Suprapubic skin (tissue), 4 donors: ENCODE measurements at regions not wholly inside any gene's neighbourhood (a gene's known extent, or its start where the extent isn't known, plus 50 kb on each side); places are given as distances from the start of the nearest gene placed in this dataset.
"Not testable (repeated sequence)": the region's sequence is repeated elsewhere in the genome, so short reads cannot be mapped to it uniquely, and the experiment has no call there.

ENCODE experiments used
- DNase-seq, 2 donors: peaks; one replicate each; pipeline ENCODE4 v3.0.0-alpha.2; 2019; ENCODE audit warnings: low spot score in 2 of 2
- H3K27ac ChIP-seq: fragments of 200-600 bp; sonication (generic); one replicate; pipeline ENCODE4 v1.5.1; 2019
- H3K27me3 ChIP-seq: fragments of 200-600 bp; sonication (generic); one replicate; pipeline ENCODE4 v1.5.1; 2019
- H3K36me3 ChIP-seq: fragments of 200-600 bp; sonication (generic); one replicate; pipeline ENCODE4 v1.5.1; 2019
- H3K4me1 ChIP-seq: fragments of 200-600 bp; sonication (generic); one replicate; pipeline ENCODE4 v1.5.1; 2019
- H3K4me3 ChIP-seq: fragments of 200-600 bp; sonication (generic); one replicate; pipeline ENCODE4 v1.5.1; 2019; ENCODE audit warnings: mild to moderate bottlenecking
- H3K9me3 ChIP-seq: fragments of 200-600 bp; sonication (generic); one replicate; pipeline ENCODE4 v1.5.1; 2019
- EP300 ChIP-seq: sonication (generic); formaldehyde crosslinking; IDR thresholded peaks from one replicate; pipeline ENCODE4 v1.6.1; 2017; ENCODE audit warnings: antibody characterized with exemption
- POLR2A ChIP-seq, 2 donors: fragments of 450-650 bp; IDR thresholded peaks; one replicate each; pipeline ENCODE4 v1.6.1; 2017; ENCODE audit warnings: antibody characterized with exemption in 2 of 2, mild to moderate bottlenecking in 2 of 2, moderate library complexity in 2 of 2
- POLR2AphosphoS5 ChIP-seq, 3 donors: sonication (generic); formaldehyde crosslinking; IDR thresholded peaks; one replicate each; pipeline ENCODE4 v1.6.1; 2017; ENCODE audit warnings: antibody characterized with exemption in 3 of 3
- WGBS: methylation state at CpG from one replicate; pipeline ENCODE4 v1.1.5; 2018; 5-methylcytosine and 5-hydroxymethylcytosine counted together
- TF ChIP-seq, protein P1 (sequence below), 2 donors: fragments of 200-600 bp in 1 of 2; fragments of 450-650 bp in 1 of 2; sonication (generic) in 1 of 2; IDR thresholded peaks; one replicate each; pipeline ENCODE4 v1.5.1; 2016 to 2019; ENCODE audit warnings: antibody characterized with exemption in 2 of 2, mild to moderate bottlenecking in 1 of 2, moderate library complexity in 1 of 2

DNA sequence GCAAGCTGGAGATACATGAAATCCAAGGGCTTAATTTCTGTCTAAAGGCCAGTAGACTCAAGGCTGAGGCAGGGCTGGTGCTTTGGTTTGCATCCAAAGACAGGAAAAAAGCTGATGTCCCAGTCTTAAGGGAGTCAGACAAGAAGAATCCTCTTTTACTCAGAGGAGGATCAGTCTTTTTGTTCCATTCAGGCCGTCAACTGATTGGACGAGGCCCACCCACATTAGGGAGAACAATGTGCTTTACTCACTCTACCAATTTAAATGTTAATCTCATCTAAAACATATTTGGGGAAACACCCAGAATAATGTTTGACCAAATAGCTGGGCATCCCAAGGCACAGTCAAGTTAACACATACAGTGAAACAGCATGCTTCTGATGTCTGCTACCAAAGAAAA, 388.5 kb upstream of the CHRM2 start:
- 38% methylated on average over 2 of the region's 2 CpGs for WGBS
- H3K4me1 ChIP-seq: no peaks in the 10 kb centered on the region
- peaks cover 9% of the 10 kb centered on the region for H3K9me3 ChIP-seq
- H3K4me3 ChIP-seq: no peak overlapping the region
- no peak for TF ChIP-seq POLR2A (IDR thresholded peaks at IDR 0.05)
- TF ChIP-seq, protein P1, sequence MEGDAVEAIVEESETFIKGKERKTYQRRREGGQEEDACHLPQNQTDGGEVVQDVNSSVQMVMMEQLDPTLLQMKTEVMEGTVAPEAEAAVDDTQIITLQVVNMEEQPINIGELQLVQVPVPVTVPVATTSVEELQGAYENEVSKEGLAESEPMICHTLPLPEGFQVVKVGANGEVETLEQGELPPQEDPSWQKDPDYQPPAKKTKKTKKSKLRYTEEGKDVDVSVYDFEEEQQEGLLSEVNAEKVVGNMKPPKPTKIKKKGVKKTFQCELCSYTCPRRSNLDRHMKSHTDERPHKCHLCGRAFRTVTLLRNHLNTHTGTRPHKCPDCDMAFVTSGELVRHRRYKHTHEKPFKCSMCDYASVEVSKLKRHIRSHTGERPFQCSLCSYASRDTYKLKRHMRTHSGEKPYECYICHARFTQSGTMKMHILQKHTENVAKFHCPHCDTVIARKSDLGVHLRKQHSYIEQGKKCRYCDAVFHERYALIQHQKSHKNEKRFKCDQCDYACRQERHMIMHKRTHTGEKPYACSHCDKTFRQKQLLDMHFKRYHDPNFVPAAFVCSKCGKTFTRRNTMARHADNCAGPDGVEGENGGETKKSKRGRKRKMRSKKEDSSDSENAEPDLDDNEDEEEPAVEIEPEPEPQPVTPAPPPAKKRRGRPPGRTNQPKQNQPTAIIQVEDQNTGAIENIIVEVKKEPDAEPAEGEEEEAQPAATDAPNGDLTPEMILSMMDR (IDR thresholded peaks at IDR 0.05): no peak
- no peak for TF ChIP-seq POLR2AphosphoS5 (IDR thresholded peaks at IDR 0.05)
- no peak for TF ChIP-seq EP300
- H3K36me3 ChIP-seq: no peaks in the 10 kb centered on the region
- no peak overlapping the region for H3K27ac ChIP-seq
- H3K27me3 ChIP-seq: no peaks in the 10 kb centered on the region
- no peak for DNase-seq

DNA sequence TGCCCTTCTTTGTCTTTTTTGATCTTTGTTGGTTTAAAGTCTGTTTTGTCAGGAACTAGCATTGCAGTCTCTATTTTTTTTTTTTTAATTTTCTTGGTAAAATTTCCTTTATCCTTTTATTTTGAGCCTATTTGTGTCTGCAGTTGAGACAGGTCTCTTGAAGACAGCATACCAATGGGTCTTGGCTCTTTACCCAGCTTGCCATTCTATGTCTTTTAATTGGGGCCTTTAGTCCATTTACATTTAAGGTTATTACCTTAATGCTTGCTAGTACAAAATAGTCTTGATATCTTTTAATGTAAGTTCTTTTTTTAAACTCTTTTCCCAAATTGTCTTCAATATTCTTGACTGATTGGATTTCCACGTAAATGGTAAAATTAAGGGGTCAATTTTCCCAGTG, 398.3 kb upstream of the CHRM2 start:
- Histone ChIP-seq H3K9me3 (peaks cover 20% of the 10 kb centered on the region), H3K36me3 (no peaks in the 10 kb centered on the region), H3K4me1 (no peaks in the 10 kb centered on the region), H3K27ac (no peak overlapping the region), H3K4me3 (no peak overlapping the region), H3K27me3 (no peaks in the 10 kb centered on the region)
- DNase-seq: no peak
- TF ChIP-seq EP300 (no peak), POLR2AphosphoS5 (IDR thresholded peaks at IDR 0.05) (no peak), POLR2A (IDR thresholded peaks at IDR 0.05) (no peak)
- TF ChIP-seq, protein P1 (IDR thresholded peaks at IDR 0.05): no peak
- WGBS: 90% methylated on average over 1 of the region's 1 CpG

DNA sequence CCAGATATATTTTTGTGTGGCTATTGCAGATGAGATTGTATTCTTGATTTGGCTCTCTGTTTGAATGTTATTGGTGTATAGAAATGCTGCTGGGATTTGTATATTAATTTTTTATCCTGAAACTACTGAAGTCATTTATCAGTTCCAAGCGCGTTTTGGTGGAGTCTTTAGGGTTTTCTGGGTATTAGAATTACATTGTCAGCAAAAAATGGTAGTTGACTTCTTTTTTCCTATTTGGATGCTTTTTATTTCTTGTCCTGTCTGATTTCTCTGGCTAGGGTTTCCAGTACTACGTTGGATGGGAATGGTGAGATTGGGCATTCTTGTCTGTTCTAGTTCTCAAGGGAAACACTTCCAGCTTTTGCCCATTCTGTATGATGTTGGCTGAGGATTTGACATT, 415.5 kb upstream of the CHRM2 start:
- Histone ChIP-seq H3K27ac (no peak overlapping the region), H3K27me3 (no peaks in the 10 kb centered on the region), H3K9me3 (no peaks in the 10 kb centered on the region), H3K4me1 (no peaks in the 10 kb centered on the region), H3K36me3 (no peaks in the 10 kb centered on the region), H3K4me3 (no peak overlapping the region)
- WGBS: 95% methylated on average over 3 of the region's 3 CpGs
- TF ChIP-seq POLR2AphosphoS5 (IDR thresholded peaks at IDR 0.05) (no peak), POLR2A (IDR thresholded peaks at IDR 0.05) (no peak), EP300 (no peak)
- DNase-seq: no peak

DNA sequence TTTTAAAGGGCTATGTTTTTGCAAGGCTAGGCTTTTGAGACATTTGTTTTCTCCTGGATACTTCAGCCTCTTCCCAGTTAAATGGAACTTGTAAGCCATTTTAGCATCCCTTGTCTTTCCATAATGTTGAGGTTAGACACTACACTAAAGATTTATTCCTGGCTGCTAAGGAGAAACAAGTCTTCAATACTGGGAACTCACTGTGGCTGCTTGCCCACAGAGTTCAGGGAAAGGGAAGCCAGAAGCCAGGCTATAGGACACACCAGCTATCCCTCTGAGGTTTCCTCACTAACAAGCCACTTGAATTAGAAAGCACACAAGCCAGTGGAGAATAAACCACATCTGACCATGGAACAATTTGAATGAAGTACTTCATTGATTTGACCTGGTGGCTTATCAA, 421.7 kb upstream of the CHRM2 start:
- no peaks in the 10 kb centered on the region for H3K27me3 ChIP-seq
- no peak for TF ChIP-seq POLR2AphosphoS5 (IDR thresholded peaks at IDR 0.05)
- no peaks in the 10 kb centered on the region for H3K9me3 ChIP-seq
- no peak for DNase-seq
- H3K4me1 ChIP-seq: no peaks in the 10 kb centered on the region
- no peak overlapping the region for H3K27ac ChIP-seq
- H3K4me3 ChIP-seq: no peak overlapping the region
- no peaks in the 10 kb centered on the region for H3K36me3 ChIP-seq

DNA sequence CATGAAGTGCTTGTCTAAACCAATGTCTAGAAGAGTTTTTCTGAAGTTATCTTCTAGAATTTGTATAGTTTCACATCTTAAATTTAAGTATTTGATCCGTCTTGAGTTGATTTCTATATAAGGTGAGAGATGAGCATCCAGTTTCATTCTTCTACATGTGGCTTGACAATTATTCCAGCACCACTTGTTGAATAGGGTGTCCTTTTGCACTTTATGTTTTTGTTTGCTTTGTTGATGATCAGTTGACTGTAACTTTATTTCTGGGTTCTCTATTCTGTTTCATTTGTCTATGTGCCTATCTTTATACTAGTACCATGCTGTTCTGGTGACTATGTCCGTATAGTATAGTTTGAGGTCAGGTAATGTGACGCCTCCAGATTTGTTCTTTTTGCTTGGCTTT, 426.6 kb upstream of the CHRM2 start:
- Histone ChIP-seq H3K4me3 (no peak overlapping the region), H3K4me1 (no peaks in the 10 kb centered on the region), H3K27me3 (no peaks in the 10 kb centered on the region), H3K36me3 (no peaks in the 10 kb centered on the region), H3K9me3 (no peaks in the 10 kb centered on the region), H3K27ac (no peak overlapping the region)
- WGBS: 88% methylated on average over 3 of the region's 3 CpGs
- TF ChIP-seq EP300: no peak
- TF ChIP-seq POLR2A (IDR thresholded peaks at IDR 0.05): no peak
- no peak for TF ChIP-seq POLR2AphosphoS5 (IDR thresholded peaks at IDR 0.05)
- TF ChIP-seq, protein P1 (IDR thresholded peaks at IDR 0.05): no peak
- no peak for DNase-seq

DNA sequence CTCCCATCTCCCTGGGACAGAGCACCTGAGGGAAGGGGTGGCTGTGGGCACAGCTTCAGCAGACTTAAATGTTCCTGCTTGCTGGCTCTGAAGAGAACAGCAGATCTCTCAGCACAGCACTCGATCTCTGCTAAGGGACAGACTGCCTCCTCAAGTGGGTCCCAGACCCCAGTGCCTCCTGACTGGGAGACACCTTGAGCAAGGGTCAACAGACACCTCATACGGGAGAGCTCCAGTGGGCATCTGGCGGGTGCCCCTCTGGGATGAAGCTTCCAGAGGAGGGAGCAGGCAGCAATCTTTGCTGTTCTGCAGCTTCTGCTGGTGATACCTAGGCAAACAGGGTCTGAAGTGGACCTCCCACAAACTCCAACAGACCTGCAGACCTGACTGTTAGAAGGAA, 436.7 kb upstream of the CHRM2 start:
- not testable (repeated sequence) for DNase-seq, H3K4me3 ChIP-seq, H3K36me3 ChIP-seq, H3K9me3 ChIP-seq, H3K4me1 ChIP-seq, H3K27ac ChIP-seq, H3K27me3 ChIP-seq
- WGBS: 63% methylated on average over 3 of the region's 3 CpGs

DNA sequence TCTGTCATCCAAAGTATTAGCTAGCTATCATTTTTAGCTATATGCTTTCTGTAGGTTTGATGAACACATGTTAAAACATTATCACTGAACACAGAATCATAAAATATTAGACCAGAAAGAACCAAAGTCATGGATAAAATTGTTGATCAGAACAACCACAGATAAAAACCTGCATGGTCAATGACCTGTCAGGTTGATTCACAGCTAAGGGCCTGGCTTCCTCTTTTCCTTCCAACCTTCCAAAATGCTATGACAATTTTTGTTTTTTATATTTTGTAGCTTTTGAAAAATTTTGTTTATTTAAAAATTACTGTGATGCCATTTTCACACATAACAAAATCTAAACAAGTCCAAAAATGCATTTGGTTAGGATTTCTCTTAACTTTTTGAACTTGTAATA, 444.4 kb upstream of the CHRM2 start:
- H3K4me1 ChIP-seq: no peaks in the 10 kb centered on the region
- no peaks in the 10 kb centered on the region for H3K36me3 ChIP-seq
- no peak overlapping the region for H3K4me3 ChIP-seq
- H3K9me3 ChIP-seq: no peaks in the 10 kb centered on the region
- no peak for DNase-seq
- H3K27me3 ChIP-seq: no peaks in the 10 kb centered on the region
- no peak overlapping the region for H3K27ac ChIP-seq
- TF ChIP-seq EP300: no peak
- no peak for TF ChIP-seq POLR2A (IDR thresholded peaks at IDR 0.05)
- no peak for TF ChIP-seq POLR2AphosphoS5 (IDR thresholded peaks at IDR 0.05)
- TF ChIP-seq, protein P1 (IDR thresholded peaks at IDR 0.05): no peak

DNA sequence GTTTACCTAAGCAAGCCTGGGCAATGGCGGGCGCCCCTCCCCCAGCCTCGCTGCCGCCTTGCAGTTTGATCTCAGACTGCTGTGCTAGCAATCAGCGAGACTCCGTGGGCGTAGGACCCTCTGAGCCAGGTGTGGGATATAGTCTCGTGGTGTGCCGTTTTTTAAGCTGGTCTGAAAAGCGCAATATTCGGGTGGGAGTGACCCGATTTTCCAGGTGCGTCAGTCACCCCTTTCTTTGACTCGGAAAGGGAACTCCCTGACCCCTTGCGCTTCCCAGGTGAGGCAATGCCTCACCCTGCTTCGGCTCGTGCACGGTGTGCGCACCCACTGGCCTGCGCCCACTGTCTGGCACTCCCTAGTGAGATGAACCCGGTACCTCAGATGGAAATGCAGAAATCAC, 442.6 kb upstream of the MTPN start:
- not testable (repeated sequence) for H3K27ac ChIP-seq, H3K36me3 ChIP-seq, H3K4me1 ChIP-seq, H3K9me3 ChIP-seq, H3K4me3 ChIP-seq, DNase-seq, H3K27me3 ChIP-seq
- 93% methylated on average over 12 of the region's 21 CpGs for WGBS
